HEK293 (cell line): ENCODE measurements at regions not wholly inside any gene's neighbourhood (a gene's known extent, or its start where the extent isn't known, plus 50 kb on each side); places are given as distances from the start of the nearest gene placed in this dataset.

Source experiments
- CTCF ChIA-PET: fragments of 350-600 bp; formaldehyde crosslinking; extraction: SDS; loops from one replicate; lab custom pipeline; 2021; ENCODE audit warnings: antibody characterized with exemption; lab: Yijun Ruan, JAX
- POLR2A ChIA-PET: fragments of 300-600 bp; formaldehyde crosslinking; extraction: SDS; loops from one replicate; lab custom pipeline; 2020; ENCODE audit warnings: antibody characterized with exemption, inconsistent platforms; lab: Yijun Ruan, JAX
- H3K27ac ChIP-seq: fragments of 200-500 bp; sonication (Bioruptor generic); 2 replicates; pipeline ENCODE4 v1.5.1; 2014; ENCODE audit warnings: low read depth, low read length, control low read depth, inconsistent platforms; ENCODE audit errors: extremely low read depth
- H3K36me3 ChIP-seq, 2 experiments: fragments of 200-500 bp in 1 of 2; sonication (Bioruptor generic) in 1 of 2; 1 replicate in 1 of 2; 2 replicates in 1 of 2; pipeline ENCODE4 v1.5.1; 2014 to 2017; ENCODE audit warnings: inconsistent platforms in 2 of 2, low read length in 2 of 2; ENCODE audit not compliant: control insufficient read depth in 2 of 2, insufficient read depth in 1 of 2
- H3K4me1 ChIP-seq: fragments of 200-500 bp; sonication (Bioruptor generic); 2 replicates; pipeline ENCODE4 v1.5.1; 2014; ENCODE audit warnings: mild to moderate bottlenecking, low read length, inconsistent platforms; ENCODE audit not compliant: control insufficient read depth, insufficient read depth
- H3K4me3 ChIP-seq: 2 replicates; pipeline ENCODE4 v1.5.1; 2011; ENCODE audit warnings: low read depth, mild to moderate bottlenecking, control low read depth, low read length, moderate library complexity
- H3K9me3 ChIP-seq: fragments of 200-500 bp; sonication (Bioruptor generic); 2 replicates; pipeline ENCODE4 v1.5.1; 2014; ENCODE audit warnings: low read depth, low read length, inconsistent platforms; ENCODE audit not compliant: control insufficient read depth, insufficient read depth
- EGR2 ChIP-seq: fragments of 450-650 bp; formaldehyde crosslinking; IDR thresholded peaks from 2 replicates; pipeline ENCODE4 v1.5.1; 2016; ENCODE audit warnings: low read depth, missing biosample characterization, missing genetic modification characterization
- OVOL3 ChIP-seq: fragments of 450-650 bp; formaldehyde crosslinking; IDR thresholded peaks from 2 replicates; pipeline ENCODE4 v1.5.1; 2016; ENCODE audit warnings: missing biosample characterization, missing genetic modification characterization
- PRDM1 ChIP-seq: fragments of 450-650 bp; formaldehyde crosslinking; IDR thresholded peaks from 2 replicates; pipeline ENCODE4; 2016; ENCODE audit warnings: missing biosample characterization, missing genetic modification characterization
- PRDM10 ChIP-seq: fragments of 450-650 bp; formaldehyde crosslinking; IDR thresholded peaks from 2 replicates; pipeline ENCODE4 v1.5.1; 2016; ENCODE audit warnings: missing biosample characterization, missing genetic modification characterization
- YY1 ChIP-seq: fragments of 450-650 bp; formaldehyde crosslinking; IDR thresholded peaks from 2 replicates; pipeline ENCODE4 v1.5.1; 2018; ENCODE audit warnings: missing biosample characterization, missing genetic modification characterization
- ZBTB20 ChIP-seq: fragments of 450-650 bp; formaldehyde crosslinking; IDR thresholded peaks from 2 replicates; pipeline ENCODE4 v1.5.1; 2016; ENCODE audit warnings: missing biosample characterization, missing genetic modification characterization
- ZBTB48 ChIP-seq: fragments of 450-650 bp; formaldehyde crosslinking; IDR thresholded peaks from 2 replicates; pipeline ENCODE4 v1.5.1; 2016; ENCODE audit warnings: missing biosample characterization, missing genetic modification characterization
- ZFHX2 ChIP-seq: fragments of 450-650 bp; formaldehyde crosslinking; conservative IDR thresholded peaks from 2 replicates; pipeline ENCODE4 v1.5.1; 2016; ENCODE audit warnings: missing biosample characterization, missing genetic modification characterization
- ZFP41 ChIP-seq: fragments of 450-650 bp; formaldehyde crosslinking; IDR thresholded peaks from 2 replicates; pipeline ENCODE4 v1.5.1; 2016; ENCODE audit warnings: missing biosample characterization, missing genetic modification characterization, borderline replicate concordance
- ZNF132 ChIP-seq: fragments of 450-650 bp; formaldehyde crosslinking; IDR thresholded peaks from 2 replicates; pipeline ENCODE4 v1.5.1; 2017; ENCODE audit warnings: missing biosample characterization, missing genetic modification characterization, borderline replicate concordance
- ZNF16 ChIP-seq: fragments of 450-650 bp; formaldehyde crosslinking; IDR thresholded peaks from 2 replicates; pipeline ENCODE4 v1.5.1; 2016; ENCODE audit warnings: low read depth, missing biosample characterization, missing genetic modification characterization
- ZNF202 ChIP-seq: fragments of 450-650 bp; formaldehyde crosslinking; IDR thresholded peaks from 2 replicates; pipeline ENCODE4 v1.5.1; 2016; ENCODE audit warnings: missing biosample characterization, missing genetic modification characterization, borderline replicate concordance
- ZNF280C ChIP-seq: fragments of 450-650 bp; formaldehyde crosslinking; IDR thresholded peaks from 2 replicates; pipeline ENCODE4 v1.5.1; 2016; ENCODE audit warnings: missing biosample characterization, missing genetic modification characterization
- ZNF324 ChIP-seq: fragments of 450-650 bp; formaldehyde crosslinking; IDR thresholded peaks from 2 replicates; pipeline ENCODE4 v1.5.1; 2016; ENCODE audit warnings: missing biosample characterization, missing genetic modification characterization
- ZNF416 ChIP-seq: fragments of 450-650 bp; formaldehyde crosslinking; IDR thresholded peaks from 2 replicates; pipeline ENCODE4 v1.5.1; 2016; ENCODE audit warnings: missing biosample characterization, missing genetic modification characterization
- ZNF48 ChIP-seq: fragments of 450-650 bp; formaldehyde crosslinking; IDR thresholded peaks from 2 replicates; pipeline ENCODE4 v1.5.1; 2016; ENCODE audit warnings: missing biosample characterization, missing genetic modification characterization
- ZNF488 ChIP-seq: fragments of 450-650 bp; formaldehyde crosslinking; IDR thresholded peaks from 2 replicates; pipeline ENCODE4 v1.5.1; 2016; ENCODE audit warnings: missing biosample characterization, missing genetic modification characterization
- ZNF521 ChIP-seq: fragments of 450-650 bp; formaldehyde crosslinking; IDR thresholded peaks from 2 replicates; pipeline ENCODE4 v1.5.1; 2017; ENCODE audit warnings: missing biosample characterization, mild to moderate bottlenecking, missing genetic modification characterization
- ZNF529 ChIP-seq: fragments of 450-650 bp; formaldehyde crosslinking; IDR thresholded peaks from 2 replicates; pipeline ENCODE4 v1.5.1; 2017; ENCODE audit warnings: missing genetic modification characterization, missing biosample characterization; ENCODE audit not compliant: insufficient replicate concordance
- ZNF580 ChIP-seq: fragments of 450-650 bp; formaldehyde crosslinking; IDR thresholded peaks from 2 replicates; pipeline ENCODE4 v1.5.1; 2016; ENCODE audit warnings: missing biosample characterization, missing genetic modification characterization
- ZSCAN16 ChIP-seq: fragments of 450-650 bp; formaldehyde crosslinking; IDR thresholded peaks from 2 replicates; pipeline ENCODE4 v1.5.1; 2016; ENCODE audit warnings: missing biosample characterization, missing genetic modification characterization
- TF ChIP-seq, protein P1 (sequence below): fragments of 450-650 bp; formaldehyde crosslinking; IDR thresholded peaks from 2 replicates; pipeline ENCODE4 v1.5.1; 2016; ENCODE audit warnings: missing biosample characterization, missing genetic modification characterization

DNA sequence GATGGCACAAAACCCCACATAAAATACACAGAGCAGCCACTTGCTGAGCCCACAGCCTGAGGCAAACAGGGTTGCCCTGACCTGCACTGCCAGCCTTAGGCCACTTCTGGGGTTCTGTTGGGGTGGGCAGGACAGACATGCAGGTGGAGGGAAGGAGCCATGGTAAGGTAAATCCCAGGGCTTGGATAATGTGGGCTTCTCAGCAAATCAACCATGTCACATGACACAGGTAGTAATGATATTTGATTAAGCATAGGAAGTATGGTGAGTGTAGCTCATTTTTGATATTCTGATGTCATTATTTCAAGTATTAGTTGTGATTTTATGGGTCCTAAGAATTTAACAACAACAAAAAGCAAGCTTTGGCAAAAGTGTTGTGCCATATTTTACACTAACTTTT lies 124.6 kb downstream of the FOXA2 start (continued):
- TF ChIP-seq ZBTB20 (tag by site-specific recombination), result no peak
- TF ChIP-seq ZNF16 (tag by site-specific recombination), result no peak
- no peak for TF ChIP-seq ZNF202
- TF ChIP-seq, protein P1, sequence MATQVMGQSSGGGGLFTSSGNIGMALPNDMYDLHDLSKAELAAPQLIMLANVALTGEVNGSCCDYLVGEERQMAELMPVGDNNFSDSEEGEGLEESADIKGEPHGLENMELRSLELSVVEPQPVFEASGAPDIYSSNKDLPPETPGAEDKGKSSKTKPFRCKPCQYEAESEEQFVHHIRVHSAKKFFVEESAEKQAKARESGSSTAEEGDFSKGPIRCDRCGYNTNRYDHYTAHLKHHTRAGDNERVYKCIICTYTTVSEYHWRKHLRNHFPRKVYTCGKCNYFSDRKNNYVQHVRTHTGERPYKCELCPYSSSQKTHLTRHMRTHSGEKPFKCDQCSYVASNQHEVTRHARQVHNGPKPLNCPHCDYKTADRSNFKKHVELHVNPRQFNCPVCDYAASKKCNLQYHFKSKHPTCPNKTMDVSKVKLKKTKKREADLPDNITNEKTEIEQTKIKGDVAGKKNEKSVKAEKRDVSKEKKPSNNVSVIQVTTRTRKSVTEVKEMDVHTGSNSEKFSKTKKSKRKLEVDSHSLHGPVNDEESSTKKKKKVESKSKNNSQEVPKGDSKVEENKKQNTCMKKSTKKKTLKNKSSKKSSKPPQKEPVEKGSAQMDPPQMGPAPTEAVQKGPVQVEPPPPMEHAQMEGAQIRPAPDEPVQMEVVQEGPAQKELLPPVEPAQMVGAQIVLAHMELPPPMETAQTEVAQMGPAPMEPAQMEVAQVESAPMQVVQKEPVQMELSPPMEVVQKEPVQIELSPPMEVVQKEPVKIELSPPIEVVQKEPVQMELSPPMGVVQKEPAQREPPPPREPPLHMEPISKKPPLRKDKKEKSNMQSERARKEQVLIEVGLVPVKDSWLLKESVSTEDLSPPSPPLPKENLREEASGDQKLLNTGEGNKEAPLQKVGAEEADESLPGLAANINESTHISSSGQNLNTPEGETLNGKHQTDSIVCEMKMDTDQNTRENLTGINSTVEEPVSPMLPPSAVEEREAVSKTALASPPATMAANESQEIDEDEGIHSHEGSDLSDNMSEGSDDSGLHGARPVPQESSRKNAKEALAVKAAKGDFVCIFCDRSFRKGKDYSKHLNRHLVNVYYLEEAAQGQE (tag by site-specific recombination), result no peak
- TF ChIP-seq YY1 (tag by site-specific recombination), result no peak

- Histone ChIP-seq H3K27ac (no peak overlapping the region), H3K9me3 (no peaks in the 10 kb centered on the region), H3K4me1 (no peaks in the 10 kb centered on the region), H3K4me3 (no peak overlapping the region), H3K36me3 (no peaks in the 10 kb centered on the region)
- CTCF ChIA-PET, result interaction anchor here (1.0 kb wide), 1 partner anchor 130 kb away, joined by 3 read pairs; no protein-coding TSS in a partner anchor
- no peak for TF ChIP-seq ZNF521 (tag by site-specific recombination)
- TF ChIP-seq ZNF488, result no peak
- TF ChIP-seq ZSCAN16 (tag by site-specific recombination), result no peak
- no peak for TF ChIP-seq PRDM1 (tag by site-specific recombination)
- no peak for TF ChIP-seq ZFP41 (tag by site-specific recombination)
- TF ChIP-seq ZNF132 (tag by site-specific recombination), result no peak
- TF ChIP-seq PRDM10 (tag by site-specific recombination), result no peak
- no peak for TF ChIP-seq ZNF324
- TF ChIP-seq ZNF202, result no peak
- no peak for TF ChIP-seq ZNF529 (tag by site-specific recombination)
- TF ChIP-seq OVOL3 (tag by site-specific recombination), result no peak
- TF ChIP-seq ZBTB48 (tag by site-specific recombination), result no peak
- no peak for TF ChIP-seq ZNF280C (tag by site-specific recombination)
- TF ChIP-seq EGR2 (tag by site-specific recombination), result no peak
- no peak for TF ChIP-seq ZFHX2 (tag by site-specific recombination)
- no peak for TF ChIP-seq ZNF580
- no peak for TF ChIP-seq ZNF48 (tag by site-specific recombination)
- TF ChIP-seq ZNF416 (tag by site-specific recombination), result no peak
- no peak for TF ChIP-seq ZBTB20 (tag by site-specific recombination)
- POLR2A ChIA-PET, result no interaction called here
These were observed 128.3 kb downstream of the FOXA2 start for GRCh38 chr20:22456109-22456508.
